ENCODE measurements at regions not wholly inside any gene's neighbourhood (a gene's known extent, or its start where the extent isn't known, plus 50 kb on each side); places are given as distances from the start of the nearest gene placed in this dataset.

DNA sequence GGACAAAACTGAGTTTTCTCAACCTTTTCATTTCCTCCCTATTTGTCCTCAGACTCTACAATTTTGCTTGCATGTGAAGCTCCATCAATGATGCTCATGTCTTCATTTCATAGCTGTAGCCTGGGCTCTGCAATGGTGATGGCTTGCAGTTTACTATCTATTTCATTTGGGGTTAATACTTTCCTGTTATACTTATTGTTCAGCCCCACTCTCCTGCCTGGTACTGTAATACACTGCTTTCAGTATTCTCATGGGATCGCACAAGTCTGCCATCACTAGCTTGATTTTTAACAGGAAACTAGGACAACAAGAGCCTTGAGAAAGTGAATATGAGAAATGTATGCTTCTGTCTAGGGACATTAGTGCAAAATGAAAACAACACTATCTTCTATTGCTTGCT is 84.2 kb upstream of the SEMA6A start:
- DNase-seq = no peak

GRCh38 chr5:116658141-116658540 is 83.5 kb upstream of the SEMA6A start:
- no peak for DNase-seq

DNA sequence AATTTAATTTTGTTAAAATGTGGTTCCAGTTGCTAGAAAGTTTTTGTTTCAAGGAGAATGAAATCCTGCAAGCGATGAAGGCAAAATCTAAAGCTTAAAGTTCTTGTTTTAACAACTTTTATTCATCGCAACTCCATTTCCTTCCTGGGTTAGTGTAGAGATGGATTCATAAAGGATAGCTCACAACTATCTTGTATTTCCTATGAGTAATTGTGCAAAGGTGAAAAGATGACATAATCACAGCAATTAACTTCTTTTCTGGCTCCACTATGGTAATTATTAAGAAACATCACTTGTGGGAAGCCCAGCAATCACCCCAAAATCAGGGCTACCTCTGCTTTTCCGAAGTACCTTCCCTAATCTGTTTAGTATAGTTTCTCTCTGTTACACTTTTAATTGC is 80.8 kb upstream of the SEMA6A start:
- DNase-seq = no peak

DNA sequence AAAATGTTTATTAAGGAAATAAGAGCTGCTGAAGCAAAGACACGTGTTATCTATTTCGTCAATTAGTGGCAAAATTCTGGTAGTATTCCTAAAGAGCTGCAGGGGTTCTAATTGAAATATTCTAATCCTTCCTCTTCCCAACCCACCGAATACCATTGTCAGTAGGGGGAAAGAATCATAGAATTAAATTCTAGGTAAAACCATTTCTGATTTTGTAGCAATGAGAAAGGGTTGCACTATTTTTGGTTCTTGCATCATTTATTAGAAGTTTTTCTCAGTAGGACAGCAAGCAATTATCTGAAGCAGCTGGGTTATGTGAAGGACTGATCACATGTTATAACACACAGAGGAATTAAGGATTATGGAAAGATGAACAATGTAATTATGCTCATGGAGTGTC is 80.3 kb upstream of the SEMA6A start:
- no peak for DNase-seq

GRCh38 chr5:116652903-116653302 is 78.3 kb upstream of the SEMA6A start:
- no peak for DNase-seq

- DNase-seq = no peak
These were observed 77.6 kb upstream of the SEMA6A start for GRCh38 chr5:116652196-116652729.

DNA sequence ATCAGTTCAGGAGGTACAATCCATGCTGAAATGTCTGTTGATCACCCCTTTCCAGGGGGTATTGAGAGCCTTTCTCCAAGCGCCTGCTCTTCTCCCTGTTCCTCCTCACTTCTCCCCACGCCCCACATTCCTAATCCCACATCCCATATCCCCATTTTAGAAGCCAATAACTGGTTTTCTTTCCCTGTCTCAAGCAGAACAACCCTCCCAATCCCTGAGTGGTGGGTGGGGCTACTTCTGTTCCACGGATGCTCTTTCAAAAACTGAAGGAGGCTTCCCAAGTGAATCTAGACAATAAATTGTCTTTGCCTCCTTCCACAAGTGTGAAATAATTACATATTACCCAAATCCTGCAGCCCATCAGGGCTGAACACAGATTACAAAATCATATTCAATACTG is 77.0 kb upstream of the SEMA6A start:
- no peak for DNase-seq

- no peak for DNase-seq
These were observed 76.3 kb upstream of the SEMA6A start for GRCh38 chr5:116650964-116651363.

DNA sequence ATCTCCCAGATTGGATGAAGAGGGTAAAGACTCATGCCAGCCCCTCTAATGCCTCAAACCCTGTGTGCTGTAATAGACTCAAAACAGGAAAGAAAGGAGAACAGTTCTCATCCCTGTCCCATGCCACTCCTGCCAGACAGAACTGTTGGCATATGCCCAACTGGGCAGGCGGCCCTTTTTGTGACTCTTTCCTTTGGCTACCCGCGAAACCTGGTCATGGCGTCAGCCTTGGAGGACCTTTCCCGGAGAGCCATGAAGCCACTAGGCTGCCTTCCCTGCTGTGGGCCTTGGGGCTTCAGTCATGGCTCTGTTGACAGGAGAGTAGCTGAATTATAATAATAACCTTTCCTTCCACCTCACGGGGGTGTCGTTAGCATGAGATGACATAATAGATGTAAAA is 75.9 kb upstream of the SEMA6A start:
- DNase-seq = no peak

DNA sequence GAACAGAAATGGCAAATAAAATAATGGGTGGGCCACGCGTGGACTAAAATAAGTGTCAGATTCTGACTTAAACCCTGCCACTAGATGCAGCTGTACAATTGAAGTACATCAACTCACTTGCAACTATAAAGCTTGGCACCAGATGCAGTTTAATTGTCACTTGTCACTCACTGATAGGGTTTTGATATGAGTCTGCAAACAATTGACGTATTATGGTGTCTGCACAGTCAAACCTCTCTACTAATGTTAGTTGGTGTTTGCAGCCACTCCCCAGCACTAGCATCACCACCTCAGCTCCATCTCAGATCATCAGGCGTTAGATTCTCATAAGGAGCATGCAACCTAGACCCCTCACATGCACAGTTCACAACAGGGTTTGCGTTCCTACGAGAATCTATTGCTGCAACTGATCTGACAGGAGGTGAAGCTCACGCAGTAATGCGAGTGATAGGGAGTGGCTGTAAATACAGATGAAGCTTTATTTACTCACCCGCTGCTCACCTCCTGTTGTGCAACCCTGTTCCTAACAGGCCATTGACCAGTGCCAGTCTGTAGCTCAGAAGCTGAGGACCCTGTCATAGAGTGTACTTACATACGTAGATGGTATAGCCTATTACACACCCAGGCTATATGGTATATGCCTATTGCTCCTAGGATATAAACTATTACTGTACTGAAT is 72.1 kb upstream of the SEMA6A start:
- no peak for DNase-seq

GRCh38 chr5:116645627-116646026 is 71.0 kb upstream of the SEMA6A start:
- DNase-seq = no peak

- no peak for DNase-seq
These were observed 65.6 kb upstream of the SEMA6A start for GRCh38 chr5:116640236-116640635.

- no peak for DNase-seq
These were observed 62.6 kb upstream of the SEMA6A start for GRCh38 chr5:116637149-116637740.

DNA sequence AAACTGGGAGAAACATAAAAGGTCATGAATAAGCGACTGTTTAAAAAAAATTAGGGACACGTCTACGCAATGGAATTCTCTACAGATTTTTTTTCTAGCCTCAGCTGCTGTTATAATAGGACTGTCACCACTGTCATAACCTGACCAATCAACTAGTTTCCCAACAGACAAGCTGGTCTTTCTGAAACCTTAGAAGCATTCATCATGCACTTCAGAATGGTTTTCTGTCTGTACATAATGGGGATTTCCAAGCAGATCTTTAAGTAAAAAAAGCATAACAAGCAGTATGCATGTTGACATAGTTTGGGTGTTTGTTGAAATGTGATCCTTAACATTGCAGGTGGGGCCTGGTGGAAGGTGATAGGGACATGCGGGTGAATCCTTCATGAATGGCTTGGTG is 58.3 kb upstream of the SEMA6A start:
- no peak for DNase-seq

DNA sequence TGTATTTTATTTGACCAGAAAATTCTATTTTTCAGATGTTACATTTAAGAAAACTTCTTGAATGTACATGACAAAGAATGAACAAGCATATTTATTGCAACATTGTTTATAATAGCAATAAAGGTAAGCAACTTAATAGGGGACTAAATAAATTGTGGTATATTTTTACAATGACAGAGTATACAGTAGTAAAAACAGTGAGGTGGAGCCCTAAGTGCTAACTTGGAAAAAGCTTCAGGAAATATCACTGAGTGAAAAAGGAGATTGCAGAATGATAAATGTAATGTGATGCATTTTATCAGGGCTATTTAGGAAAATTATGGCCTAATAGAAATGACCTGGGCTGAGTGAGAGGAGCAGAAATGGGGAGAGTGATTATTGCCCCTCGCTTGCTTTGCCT is 56.5 kb upstream of the SEMA6A start:
- DNase-seq = no peak

GRCh38 chr5:116629168-116629567 is 54.5 kb upstream of the SEMA6A start:
- DNase-seq = no peak

- DNase-seq = no peak
These were observed 52.5 kb upstream of the SEMA6A start for GRCh38 chr5:116626945-116627679.

DNA sequence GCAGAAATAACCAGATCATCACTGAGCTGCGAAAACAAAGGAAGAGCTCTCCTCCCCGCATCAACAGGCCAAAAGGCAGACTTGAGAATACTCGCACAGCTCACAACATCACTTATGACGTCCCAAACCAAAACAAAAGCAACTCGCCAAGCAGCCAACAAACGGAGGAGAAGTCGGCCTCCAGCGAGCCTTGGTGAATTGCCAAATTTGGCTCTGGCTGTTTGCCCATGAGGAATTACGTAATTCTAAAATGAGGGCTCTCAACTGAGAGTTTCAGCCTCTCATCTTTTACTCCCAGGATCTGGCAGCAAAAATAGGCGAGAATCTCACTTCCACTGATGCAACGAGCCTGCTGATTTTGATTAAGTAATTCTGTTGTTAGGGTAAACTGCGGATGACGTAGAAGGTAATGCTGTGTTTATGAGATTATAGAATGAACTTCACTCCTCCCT is 51.7 kb upstream of the SEMA6A start:
- no peak for DNase-seq

Measured in CD4-positive, alpha-beta T cell treated with Interleukin-1 beta for 1 hour (primary cell).